NCI-H146 treated with DMSO at 0.1 percent for 48 hours (cell line): ENCODE measurements at regions not wholly inside any gene's neighbourhood (a gene's known extent, or its start where the extent isn't known, plus 50 kb on each side); places are given as distances from the start of the nearest gene placed in this dataset.
A peak's percentile ranks its signal among the peaks of the same experiment; 100 is the strongest.
"Not testable (repeated sequence)": the region's sequence is repeated elsewhere in the genome, so short reads cannot be mapped to it uniquely, and the experiment has no call there.

Experiments
- DNase-seq: peaks from one replicate; lab custom pipeline; 2025; ENCODE audit not compliant: unreplicated experiment; lab: John Stamatoyannopoulos, UW

GRCh38 chr10:21366108-21366507 is 159.4 kb downstream of the SKIDA1 start:
- DNase-seq: not testable (repeated sequence)

- DNase-seq: no peak
These were observed 161.0 kb downstream of the SKIDA1 start for GRCh38 chr10:21364196-21365114.

- DNase-seq: no peak
These were observed 161.8 kb downstream of the SKIDA1 start for GRCh38 chr10:21363731-21364104.

- DNase-seq: no peak
These were observed 162.3 kb downstream of the SKIDA1 start for GRCh38 chr10:21363092-21363730.

GRCh38 chr10:21359202-21359601 is 166.3 kb downstream of the SKIDA1 start:
- no peak for DNase-seq

- DNase-seq: no peak
These were observed 169.9 kb downstream of the SKIDA1 start for GRCh38 chr10:21355591-21356011.

GRCh38 chr10:21352886-21353285 is 172.6 kb downstream of the SKIDA1 start:
- DNase-seq: no peak

- DNase-seq: not testable (repeated sequence)
These were observed 173.9 kb downstream of the SKIDA1 start for GRCh38 chr10:21351594-21351993.

GRCh38 chr10:21349912-21350286 is 175.6 kb downstream of the SKIDA1 start:
- no peak for DNase-seq

GRCh38 chr10:21347785-21348170 is 177.7 kb downstream of the SKIDA1 start:
- no peak for DNase-seq

GRCh38 chr10:21347043-21347784 is 178.3 kb downstream of the SKIDA1 start:
- no peak for DNase-seq

GRCh38 chr10:21343087-21343486 is 182.4 kb downstream of the SKIDA1 start:
- no peak for DNase-seq

GRCh38 chr10:21342499-21342898 is 183.0 kb downstream of the SKIDA1 start:
- DNase-seq: not testable (repeated sequence)

- DNase-seq: no peak
These were observed 185.2 kb downstream of the SKIDA1 start for GRCh38 chr10:21340331-21340730.

- no peak for DNase-seq
These were observed 188.2 kb downstream of the SKIDA1 start for GRCh38 chr10:21337171-21337792.

GRCh38 chr10:21336476-21337170 is 188.9 kb downstream of the SKIDA1 start:
- peak; percentile 69 for DNase-seq

- DNase-seq: no peak
These were observed 190.4 kb downstream of the SKIDA1 start for GRCh38 chr10:21334891-21335696.

- DNase-seq: no peak
These were observed 194.9 kb downstream of the SKIDA1 start for GRCh38 chr10:21330628-21331020.

- DNase-seq: peak; percentile 72
These were observed 195.4 kb downstream of the SKIDA1 start for GRCh38 chr10:21329995-21330627.
